HT1080 (cell line): ENCODE measurements at regions not wholly inside any gene's neighbourhood (a gene's known extent, or its start where the extent isn't known, plus 50 kb on each side); places are given as distances from the start of the nearest gene placed in this dataset.
A peak's percentile ranks its signal among the peaks of the same experiment; 100 is the strongest.

Experiments used
- DNase-seq: peaks from one replicate; pipeline ENCODE4 v3.0.0-alpha.2; 2015; ENCODE audit warnings: low read depth

- DNase-seq: no peak
Observed at GRCh38 chr16:65343556-65343955, 221.7 kb upstream of the CDH11 start.

DNA sequence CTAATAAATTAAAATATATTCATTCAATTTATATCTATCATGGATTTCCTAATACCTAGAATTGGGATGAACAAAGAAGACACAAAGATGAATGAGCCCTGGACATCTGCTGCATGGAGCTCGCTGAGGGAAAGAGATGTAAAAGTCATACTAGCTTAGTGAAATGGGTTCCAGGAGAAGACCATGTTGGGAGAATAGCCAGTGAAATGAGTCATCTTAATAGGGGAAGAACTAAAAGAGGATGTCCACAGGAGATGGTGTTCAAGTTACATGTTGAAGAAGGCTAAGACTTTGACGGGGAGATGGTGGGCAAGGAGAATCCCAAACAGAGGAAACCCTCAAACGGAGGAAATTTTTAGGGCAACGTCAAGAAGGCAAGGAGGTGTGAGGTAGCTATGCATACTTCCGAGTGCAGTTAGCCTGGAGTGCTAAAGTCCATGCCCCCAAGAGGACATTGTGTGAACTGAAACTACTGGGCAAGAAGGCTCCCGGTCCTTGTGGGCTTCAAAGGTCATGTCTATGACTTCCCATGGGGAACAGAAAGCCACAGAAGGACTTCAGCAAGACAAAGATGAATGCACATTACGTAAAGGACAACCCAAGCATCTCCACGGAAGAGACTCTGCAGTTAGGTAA is 220.5 kb upstream of the CDH11 start:
- peak; percentile 6 for DNase-seq

- DNase-seq: no peak
Observed at GRCh38 chr16:65339062-65339461, 217.2 kb upstream of the CDH11 start.

GRCh38 chr16:65336160-65336559 is 214.3 kb upstream of the CDH11 start:
- peak; percentile 24 for DNase-seq

GRCh38 chr16:65334081-65334480 is 212.2 kb upstream of the CDH11 start:
- DNase-seq: no peak

- DNase-seq: no peak
Observed at GRCh38 chr16:65333283-65333682, 211.4 kb upstream of the CDH11 start.

DNA sequence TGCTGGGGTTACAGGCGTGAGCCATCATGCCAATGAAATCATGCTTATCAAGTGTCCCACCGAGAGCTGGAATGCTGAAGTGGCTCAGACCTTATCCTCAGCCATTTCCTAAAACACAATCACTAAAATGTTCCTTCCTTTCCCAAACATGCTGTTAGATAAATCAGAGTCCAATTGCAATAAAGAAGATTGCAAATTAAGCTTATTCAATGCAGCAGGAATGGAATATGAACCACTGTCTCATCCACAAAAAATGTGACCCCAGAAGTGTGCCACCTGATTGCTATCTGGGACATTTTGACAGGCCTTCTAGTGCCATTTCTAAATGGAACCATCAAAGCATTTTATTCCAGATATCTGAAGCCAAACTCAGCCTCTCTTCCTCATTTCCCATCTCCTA is 205.5 kb upstream of the CDH11 start:
- no peak for DNase-seq

DNA sequence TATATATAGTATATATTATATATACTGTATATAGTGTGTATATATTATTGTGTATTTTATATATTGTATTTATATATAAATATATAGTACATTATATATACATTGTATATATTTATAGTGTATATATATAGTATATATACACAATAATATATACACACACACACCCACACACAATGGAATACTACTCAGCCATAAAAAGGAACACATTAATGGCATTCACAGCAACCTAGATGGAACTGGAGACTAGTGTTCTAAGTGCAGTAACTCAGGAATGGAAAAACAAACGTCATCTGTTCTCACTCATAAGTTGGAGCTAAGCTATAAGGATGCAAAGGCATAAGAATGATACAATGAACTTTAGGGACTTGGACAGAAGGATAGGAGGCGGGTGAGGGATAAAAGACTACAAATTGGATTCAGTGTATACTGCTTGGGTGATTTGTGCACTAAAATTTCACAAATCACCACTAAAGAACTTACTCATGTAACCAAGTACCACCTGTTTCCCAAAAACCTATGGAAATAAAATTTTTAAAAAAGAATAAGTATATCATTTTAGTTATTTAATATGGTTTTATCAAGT is 201.9 kb upstream of the CDH11 start:
- no peak for DNase-seq

DNA sequence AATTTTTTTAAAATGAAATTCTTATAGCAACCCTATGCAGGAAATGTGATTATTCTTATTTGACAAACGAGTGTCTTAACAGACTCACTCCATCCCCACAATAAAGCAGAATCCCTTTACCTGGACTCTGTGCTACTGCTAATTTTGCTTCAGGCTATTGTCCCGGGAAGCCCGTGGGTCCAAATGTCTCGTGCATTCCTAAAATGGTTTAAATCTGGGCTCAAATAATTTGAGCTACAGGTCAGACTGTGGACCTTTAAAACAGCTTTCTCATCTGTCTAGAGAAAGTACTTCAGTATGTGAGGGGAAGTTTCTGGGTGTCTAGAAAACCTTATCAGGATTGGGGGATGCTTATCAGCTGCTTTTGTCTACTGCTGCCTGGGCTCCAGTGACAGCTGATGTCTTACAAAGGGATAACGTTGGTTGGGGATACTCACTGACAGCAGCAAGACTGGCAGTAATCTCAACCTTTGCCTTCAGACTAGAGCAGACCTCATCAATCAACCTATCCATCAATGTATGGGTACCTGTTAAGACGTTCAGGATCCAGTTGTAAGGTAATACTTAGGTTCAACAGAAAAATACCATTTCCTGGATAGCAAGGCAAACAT is 197.9 kb upstream of the CDH11 start:
- DNase-seq: no peak

DNA sequence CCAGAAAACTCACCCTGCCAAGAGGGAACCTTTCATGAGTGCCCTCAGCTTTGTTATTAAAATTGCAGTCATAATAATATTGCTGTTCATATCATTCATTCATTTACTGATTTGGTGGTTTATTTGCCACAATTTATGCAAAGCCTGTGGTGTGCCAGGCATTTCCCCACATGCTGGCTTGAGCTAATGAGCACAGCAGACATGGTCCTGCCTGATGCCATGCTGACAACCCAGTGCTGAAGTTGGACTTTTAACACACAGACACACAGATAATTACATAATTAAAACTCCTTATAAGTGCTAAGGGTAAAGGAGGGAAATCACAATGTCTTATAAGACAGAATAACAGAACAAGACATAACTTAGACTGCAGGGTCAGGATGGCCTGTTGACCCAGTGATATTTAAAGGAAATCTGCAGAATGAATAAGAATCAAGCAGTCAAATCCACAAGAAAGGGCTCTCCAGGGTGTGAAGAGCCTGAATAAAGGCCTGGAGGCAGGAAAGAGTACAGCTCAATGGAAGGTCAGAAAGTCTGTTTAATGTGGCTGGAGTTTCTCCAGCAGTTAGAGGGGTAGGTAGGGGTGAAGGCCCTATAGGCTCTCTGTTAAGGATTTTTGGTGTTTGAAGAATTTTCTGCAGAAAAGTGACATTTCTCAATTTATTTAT is 196.9 kb upstream of the CDH11 start:
- DNase-seq: no peak

GRCh38 chr16:65318138-65318537 is 196.3 kb upstream of the CDH11 start:
- no peak for DNase-seq

DNA sequence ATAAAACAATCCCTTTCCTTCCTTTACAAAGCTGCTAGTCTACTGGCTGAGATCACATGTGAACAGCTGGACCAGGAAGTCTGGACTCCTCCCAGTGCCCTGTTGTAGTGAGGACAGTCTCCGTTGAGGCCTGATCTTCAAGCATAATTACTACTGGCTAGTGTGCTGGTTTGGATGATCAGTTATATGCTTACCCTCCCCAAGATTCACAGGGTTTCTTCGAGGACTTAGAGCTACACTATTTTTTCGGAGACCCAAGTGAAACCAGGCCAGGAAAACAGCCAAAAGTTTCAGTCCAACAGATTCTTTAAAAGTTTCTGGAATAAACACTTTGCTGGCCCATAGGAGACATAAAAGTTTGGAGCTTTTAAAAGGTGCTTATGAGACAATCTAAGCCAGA is 194.9 kb upstream of the CDH11 start:
- no peak for DNase-seq

GRCh38 chr16:65315081-65315780 is 193.4 kb upstream of the CDH11 start:
- no peak for DNase-seq

- no peak for DNase-seq
Observed at GRCh38 chr16:65314627-65315008, 192.8 kb upstream of the CDH11 start.

- DNase-seq: no peak
Observed at GRCh38 chr16:65313936-65314626, 192.2 kb upstream of the CDH11 start.

GRCh38 chr16:65312795-65313194 is 190.9 kb upstream of the CDH11 start:
- no peak for DNase-seq

DNA sequence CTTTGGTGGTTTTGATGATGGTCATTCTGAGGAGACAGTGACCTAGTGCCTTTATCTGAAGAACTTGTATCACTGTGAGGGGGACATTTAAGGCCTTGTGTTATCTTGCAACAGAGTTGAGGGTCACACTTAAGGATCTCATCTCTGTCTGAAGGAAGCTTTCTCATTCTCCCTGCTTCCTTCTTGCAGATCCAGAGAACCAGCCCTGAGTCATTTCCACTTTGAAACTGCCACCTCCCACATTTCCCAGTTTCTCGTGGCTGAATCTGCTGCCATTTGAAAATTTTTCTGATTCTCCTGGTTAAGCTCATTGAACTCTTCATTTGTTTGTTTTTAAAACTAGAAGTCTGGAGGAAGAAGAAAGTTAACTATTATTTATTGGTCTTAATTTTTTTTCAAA is 190.2 kb upstream of the CDH11 start:
- no peak for DNase-seq

- peak; percentile 25 for DNase-seq
Observed at GRCh38 chr16:65310491-65310890, 188.6 kb upstream of the CDH11 start.

DNA sequence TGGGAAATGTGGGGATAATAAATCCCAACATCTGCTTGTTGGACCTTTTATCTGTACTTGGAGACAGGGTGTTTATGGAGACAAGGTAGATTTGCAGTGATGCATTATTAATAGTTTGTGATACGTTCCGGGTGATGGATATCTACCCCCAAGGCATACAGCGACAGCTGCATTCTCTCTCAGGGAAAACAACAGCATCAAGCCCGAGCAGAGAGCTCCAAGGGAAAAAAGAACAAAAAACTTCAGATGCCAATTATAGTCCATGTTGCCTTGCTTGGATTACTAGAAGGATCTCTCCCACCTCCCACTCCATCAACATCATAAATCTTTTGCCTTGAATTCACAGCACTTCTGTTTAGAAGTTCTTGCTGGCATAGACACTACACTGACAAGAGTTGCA is 187.5 kb upstream of the CDH11 start:
- no peak for DNase-seq

- DNase-seq: no peak
Observed at GRCh38 chr16:65308506-65308905, 186.6 kb upstream of the CDH11 start.

GRCh38 chr16:65307286-65307685 is 185.4 kb upstream of the CDH11 start:
- no peak for DNase-seq
